ENCODE measurements at regions not wholly inside any gene's neighbourhood (a gene's known extent, or its start where the extent isn't known, plus 50 kb on each side); places are given as distances from the start of the nearest gene placed in this dataset.

DNA sequence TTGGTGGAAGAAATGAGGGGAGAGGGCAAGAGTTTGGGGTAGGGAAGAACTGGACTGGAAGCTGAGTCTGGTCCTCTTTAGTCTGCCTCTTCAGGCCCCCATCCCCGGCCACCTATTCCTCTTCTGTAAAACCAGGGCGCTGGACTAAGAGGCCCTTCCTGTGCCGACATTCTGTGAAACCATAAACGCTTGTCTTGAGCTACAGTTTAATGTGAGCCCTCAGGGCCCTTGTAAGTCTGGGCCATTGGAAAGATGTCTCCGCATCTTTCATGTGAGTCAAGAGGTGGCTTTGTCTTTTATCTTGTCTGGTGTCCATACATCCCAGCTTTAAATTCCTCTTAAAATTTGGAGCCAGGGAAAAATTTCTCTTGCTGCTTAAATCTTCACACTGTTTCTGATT lies 90.6 kb downstream of the PLCE1 start:
- TF ChIP-seq, protein P1, sequence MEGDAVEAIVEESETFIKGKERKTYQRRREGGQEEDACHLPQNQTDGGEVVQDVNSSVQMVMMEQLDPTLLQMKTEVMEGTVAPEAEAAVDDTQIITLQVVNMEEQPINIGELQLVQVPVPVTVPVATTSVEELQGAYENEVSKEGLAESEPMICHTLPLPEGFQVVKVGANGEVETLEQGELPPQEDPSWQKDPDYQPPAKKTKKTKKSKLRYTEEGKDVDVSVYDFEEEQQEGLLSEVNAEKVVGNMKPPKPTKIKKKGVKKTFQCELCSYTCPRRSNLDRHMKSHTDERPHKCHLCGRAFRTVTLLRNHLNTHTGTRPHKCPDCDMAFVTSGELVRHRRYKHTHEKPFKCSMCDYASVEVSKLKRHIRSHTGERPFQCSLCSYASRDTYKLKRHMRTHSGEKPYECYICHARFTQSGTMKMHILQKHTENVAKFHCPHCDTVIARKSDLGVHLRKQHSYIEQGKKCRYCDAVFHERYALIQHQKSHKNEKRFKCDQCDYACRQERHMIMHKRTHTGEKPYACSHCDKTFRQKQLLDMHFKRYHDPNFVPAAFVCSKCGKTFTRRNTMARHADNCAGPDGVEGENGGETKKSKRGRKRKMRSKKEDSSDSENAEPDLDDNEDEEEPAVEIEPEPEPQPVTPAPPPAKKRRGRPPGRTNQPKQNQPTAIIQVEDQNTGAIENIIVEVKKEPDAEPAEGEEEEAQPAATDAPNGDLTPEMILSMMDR (IDR thresholded peaks at IDR 0.05; ENCODE audit: insufficient read depth, low read length, poor library complexity, severe bottlenecking), result no peak
- TF ChIP-seq EZH2phosphoT487 (conservative IDR thresholded peaks at IDR 0.05; ENCODE audit: low read length), result no peak
